B cell (primary cell): ENCODE measurements at regions not wholly inside any gene's neighbourhood (a gene's known extent, or its start where the extent isn't known, plus 50 kb on each side); places are given as distances from the start of the nearest gene placed in this dataset.

Source experiments
- ATAC-seq: fragments of 200-7000 bp; cut with Tn5 transposase; one replicate; pipeline ENCODE4 v1.10.0; 2021; ENCODE audit warnings: low read depth, mild to moderate bottlenecking, moderate number of reproducible peaks, moderate library complexity
- CTCF ChIA-PET: fragments of 350-600 bp; sonication (Branson Sonifier 250); formaldehyde crosslinking; loops from one replicate; lab custom pipeline; 2021; ENCODE audit warnings: antibody characterized with exemption, inconsistent platforms; lab: Charles Lee
- POLR2A ChIA-PET: fragments of 350-600 bp; sonication (Branson Sonifier 250); formaldehyde crosslinking; loops from one replicate; lab custom pipeline; 2021; ENCODE audit warnings: antibody characterized with exemption; lab: Charles Lee
- DNase-seq: peaks from one replicate; pipeline ENCODE4 v3.0.0; 2013
- H2AFZ ChIP-seq: 2 replicates; pipeline ENCODE4 v1.6.1; 2012; ENCODE audit warnings: mild to moderate bottlenecking, low read depth, low read length; ENCODE audit not compliant: insufficient read depth, poor library complexity, severe bottlenecking
- H3K27ac ChIP-seq, 2 donors: 1 replicate in 1 of 2; 2 replicates in 1 of 2; pipeline ENCODE4 v1.5.1; 2012 to 2013; ENCODE audit warnings: low read length in 2 of 2, mild to moderate bottlenecking in 2 of 2, moderate library complexity in 1 of 2
- H3K27me3 ChIP-seq, 4 experiments: fragments of 200-600 bp in 1 of 4; sonication (generic) in 1 of 4; replicated peaks in 1 of 4; 1 replicate in 2 of 4; 2 replicates in 2 of 4; pipeline versions ENCODE4 v1.6.1 to v1.7.0; 2013 to 2016; ENCODE audit warnings: low read length in 3 of 4, mild to moderate bottlenecking in 2 of 4, mixed read lengths in 1 of 4, moderate library complexity in 1 of 4; ENCODE audit not compliant: insufficient read depth in 4 of 4, control insufficient read depth in 3 of 4; ENCODE audit errors: control extremely low read depth in 1 of 4
- H3K36me3 ChIP-seq, 2 experiments: replicated peaks in 1 of 2; 1 replicate in 1 of 2; 2 replicates in 1 of 2; pipeline versions ENCODE4 v1.6.1 to v1.7.1; 2013; ENCODE audit warnings: low read length in 1 of 2; ENCODE audit not compliant: insufficient read depth in 2 of 2, control insufficient read depth in 1 of 2; ENCODE audit errors: control extremely low read depth in 1 of 2, extremely low read depth in 1 of 2
- H3K4me1 ChIP-seq, 2 donors: fragments of 200-600 bp in 1 of 2; sonication (generic) in 1 of 2; 1 replicate in 1 of 2; 2 replicates in 1 of 2; pipeline versions ENCODE4 v1.5.1 to v1.6.1; 2013 to 2017; ENCODE audit warnings: low read length in 2 of 2; ENCODE audit not compliant: control insufficient read depth in 2 of 2, insufficient read depth in 2 of 2
- H3K4me2 ChIP-seq: replicated peaks from 2 replicates; pipeline ENCODE3; 2012; ENCODE audit warnings: mild to moderate bottlenecking, low read depth, low read length; ENCODE audit not compliant: poor library complexity, severe bottlenecking
- H3K4me3 ChIP-seq, 5 experiments: fragments of 200-600 bp in 1 of 5; sonication (generic) in 1 of 5; 1 replicate in 3 of 5; 2 replicates in 2 of 5; pipeline versions ENCODE4 v1.5.1 to v1.7.0; 2011 to 2016; ENCODE audit warnings: low read length in 4 of 5, mild to moderate bottlenecking in 4 of 5, low read depth in 2 of 5, control low read depth in 1 of 5, moderate library complexity in 1 of 5; ENCODE audit not compliant: insufficient read depth in 1 of 5; ENCODE audit errors: control extremely low read depth in 1 of 5, extremely low read depth in 1 of 5
- H3K79me2 ChIP-seq: fragments of 200-600 bp; sonication (generic); one replicate; pipeline ENCODE4 v1.6.0; 2016; ENCODE audit warnings: low read length; ENCODE audit not compliant: control insufficient read depth, insufficient read depth
- H3K9ac ChIP-seq: fragments of 200-600 bp; sonication (generic); 2 replicates; pipeline ENCODE4 v1.6.1; 2017; ENCODE audit warnings: mild to moderate bottlenecking, low read length, moderate library complexity
- H3K9me3 ChIP-seq, 3 donors: one replicate each; pipeline versions ENCODE4 v1.6.1 to v1.7.1; 2013; ENCODE audit warnings: low read length in 2 of 3; ENCODE audit not compliant: control insufficient read depth in 2 of 3, insufficient read depth in 1 of 3; ENCODE audit errors: control extremely low read depth in 1 of 3
- H4K20me1 ChIP-seq: 2 replicates; pipeline ENCODE4 v1.6.0; 2012; ENCODE audit warnings: mild to moderate bottlenecking, low read length; ENCODE audit not compliant: insufficient read depth, control insufficient read depth, poor library complexity, severe bottlenecking
- H3K27ac Mint-ChIP-seq: one replicate; pipeline ENCODE4 v1.8.0; 2021; ENCODE audit warnings: mixed read lengths
- H3K27me3 Mint-ChIP-seq: one replicate; pipeline ENCODE4 v1.8.0; 2021; ENCODE audit warnings: mixed read lengths
- H3K4me1 Mint-ChIP-seq: one replicate; pipeline ENCODE4 v1.8.0; 2021; ENCODE audit warnings: mixed read lengths
- H3K4me3 Mint-ChIP-seq: one replicate; pipeline ENCODE4 v1.8.0; 2021; ENCODE audit warnings: mixed read lengths
- H3K9me3 Mint-ChIP-seq: one replicate; pipeline ENCODE4 v1.8.0; 2022; ENCODE audit warnings: mixed read lengths; ENCODE audit not compliant: insufficient read depth
- CTCF ChIP-seq: fragments of 200-600 bp; IDR thresholded peaks from one replicate; pipeline ENCODE4 v1.8.0; 2022; ENCODE audit warnings: antibody characterized with exemption, mild to moderate bottlenecking
- EZH2 ChIP-seq: IDR thresholded peaks from 2 replicates; pipeline ENCODE4 v1.6.1; 2012; ENCODE audit warnings: borderline replicate concordance, low read depth, mild to moderate bottlenecking, moderate library complexity, low read length; ENCODE audit not compliant: insufficient read depth, poor library complexity, severe bottlenecking
- WGBS: methylation state at CpG from one replicate; pipeline ENCODE4 v1.1.5; 2013; ENCODE audit warnings: missing lambda C conversion rate; ENCODE audit not compliant: insufficient coverage; 5-methylcytosine and 5-hydroxymethylcytosine counted together
- intact Hi-C: fragments of 100-400 bp; cut with micrococcal nuclease; formaldehyde crosslinking; loops from one replicate; pipeline ENCODE4 v1.10.0; 2022

GRCh38 chr15:88980498-88980897 is 67.3 kb upstream of the MFGE8 start:
- H3K4me3 ChIP-seq: no peak overlapping the region
- Mint-ChIP-seq H3K27me3 (peaks cover 8% of the 10 kb centered on the region), H3K27ac (no peak overlapping the region), H3K9me3 (no peaks in the 10 kb centered on the region), H3K4me3 (no peak overlapping the region), H3K4me1 (peaks cover 8% of the 10 kb centered on the region)
- no peaks in the 10 kb centered on the region for H4K20me1 ChIP-seq
- H3K36me3 ChIP-seq: no peaks in the 10 kb centered on the region
- peaks cover 0 to 2% (median 0%) of the 10 kb centered on the region in 4 experiments for H3K27me3 ChIP-seq
- no peak overlapping the region for H3K27ac ChIP-seq
- H3K9ac ChIP-seq: no peak overlapping the region
- CTCF ChIA-PET: no interaction called here
- ATAC-seq (no peak), DNase-seq (no peak)
- H3K79me2 ChIP-seq: no peaks in the 10 kb centered on the region
- POLR2A ChIA-PET: no interaction called here
- no peak overlapping the region for H3K4me2 ChIP-seq
- TF ChIP-seq CTCF: no peak
- TF ChIP-seq EZH2: no peak
- intact Hi-C loops: no loop called here
- no CpG with 5 or more reads among the region's 4 CpGs for WGBS
- H3K4me1 ChIP-seq: peaks cover 0 to 10% of the 10 kb centered on the region in 2 donors
- H3K9me3 ChIP-seq: peaks cover 0 to 5% (median 4%) of the 10 kb centered on the region in 3 donors
- no peak overlapping the region for H2AFZ ChIP-seq

- no peak overlapping the region for H3K27ac ChIP-seq
- TF ChIP-seq CTCF (no peak), EZH2 (no peak)
- H3K9me3 ChIP-seq: peaks cover 0 to 4% (median 4%) of the 10 kb centered on the region in 3 donors
- H3K4me1 Mint-ChIP-seq: peaks cover 8% of the 10 kb centered on the region
- ChIA-PET POLR2A (no interaction called here), CTCF (interaction anchor here (0.6 to 0.7 kb wide), 2 partner anchors 77 to 326 kb away, joined by 3 read pairs; no protein-coding TSS in a partner anchor)
- DNase-seq: no peak
- intact Hi-C loops: no loop called here
- H3K4me2 ChIP-seq: no peak overlapping the region
- H3K27me3 ChIP-seq: peaks cover 0 to 2% (median 0%) of the 10 kb centered on the region in 4 experiments
- no peak overlapping the region for H3K4me3 ChIP-seq
- ATAC-seq: no peak
- H3K9me3 Mint-ChIP-seq: no peaks in the 10 kb centered on the region
- no peak overlapping the region for H3K9ac ChIP-seq
- H3K27me3 Mint-ChIP-seq: peaks cover 4% of the 10 kb centered on the region
- H4K20me1 ChIP-seq: no peaks in the 10 kb centered on the region
- H3K36me3 ChIP-seq: no peaks in the 10 kb centered on the region
- no peaks in the 10 kb centered on the region for H3K79me2 ChIP-seq
- peaks cover 0 to 10% of the 10 kb centered on the region in 2 donors for H3K4me1 ChIP-seq
- no peak overlapping the region for H3K27ac Mint-ChIP-seq
- WGBS: 98% methylated on average over 7 of the region's 15 CpGs
- H2AFZ ChIP-seq: no peak overlapping the region
- H3K4me3 Mint-ChIP-seq: no peak overlapping the region
Measured at GRCh38 chr15:88981244-88982215, 68.4 kb upstream of the MFGE8 start.
